Astrocyte of the cerebellum (primary cell): ENCODE measurements at regions not wholly inside any gene's neighbourhood (a gene's known extent, or its start where the extent isn't known, plus 50 kb on each side); places are given as distances from the start of the nearest gene placed in this dataset.

Experiments
- DNase-seq: peaks from one replicate; pipeline ENCODE4 v3.0.0-alpha.2; 2011; ENCODE audit warnings: low read depth
- H3K4me3 ChIP-seq: 2 replicates; pipeline ENCODE4 v1.5.1; 2011; ENCODE audit warnings: mild to moderate bottlenecking, low read depth, low read length, moderate library complexity
- CTCF ChIP-seq: IDR thresholded peaks from 2 replicates; pipeline ENCODE4 v1.5.1; 2012; ENCODE audit warnings: low read length, low read depth, moderate library complexity, mild to moderate bottlenecking; ENCODE audit errors: missing control alignments
- in situ Hi-C: cut with HindIII; loops from 2 replicates; pipeline ENCODE4 v1.10.0; 2017; ENCODE audit warnings: low sequenced_read_pairs

GRCh38 chr13:106263801-106264200, 271.7 kb downstream of the EFNB2 start:
- DNase-seq, result peak; percentile 9

GRCh38 chr13:106262886-106263285, 272.6 kb downstream of the EFNB2 start:
- no peak for DNase-seq
- in situ Hi-C loops, result no loop called here
- H3K4me3 ChIP-seq, result no peak overlapping the region
- no peak for TF ChIP-seq CTCF

More at GRCh38 chr13:106263801-106264200, 271.7 kb downstream of the EFNB2 start:
- H3K4me3 ChIP-seq, result no peak overlapping the region
- in situ Hi-C loops, result no loop called here
- TF ChIP-seq CTCF, result no peak

GRCh38 chr13:106261450-106261849, 274.0 kb downstream of the EFNB2 start:
- no peak overlapping the region for H3K4me3 ChIP-seq
- in situ Hi-C loops, result no loop called here
- no peak for TF ChIP-seq CTCF
- no peak for DNase-seq

GRCh38 chr13:106260352-106260751, 275.1 kb downstream of the EFNB2 start:
- in situ Hi-C loops, result no loop called here
- DNase-seq, result no peak
- no peak for TF ChIP-seq CTCF
- H3K4me3 ChIP-seq, result no peak overlapping the region

- no peak for TF ChIP-seq CTCF
- DNase-seq, result no peak
- H3K4me3 ChIP-seq, result no peak overlapping the region
- in situ Hi-C loops, result no loop called here
Observed at GRCh38 chr13:106259928-106260327, 275.5 kb downstream of the EFNB2 start.

- no peak for TF ChIP-seq CTCF
- in situ Hi-C loops, result no loop called here
- no peak overlapping the region for H3K4me3 ChIP-seq
- DNase-seq, result no peak
Observed at GRCh38 chr13:106246666-106247188, 288.7 kb downstream of the EFNB2 start.

- in situ Hi-C loops, result no loop called here
- no peak overlapping the region for H3K4me3 ChIP-seq
- no peak for TF ChIP-seq CTCF
- no peak for DNase-seq
Observed at GRCh38 chr13:106246242-106246641, 289.2 kb downstream of the EFNB2 start.
